Mucosa of stomach (tissue), 1 donor: ENCODE measurements at regions not wholly inside any gene's neighbourhood (a gene's known extent, or its start where the extent isn't known, plus 50 kb on each side); places are given as distances from the start of the nearest gene placed in this dataset.

Experiments
- H3K27me3 ChIP-seq: one replicate; pipeline ENCODE4 v1.7.0; 2013; ENCODE audit warnings: mild to moderate bottlenecking, low read length; ENCODE audit not compliant: control insufficient read depth, insufficient read depth
- H3K36me3 ChIP-seq: one replicate; pipeline ENCODE4 v1.7.0; 2013; ENCODE audit warnings: low read length; ENCODE audit not compliant: control insufficient read depth, insufficient read depth
- H3K4me1 ChIP-seq: one replicate; pipeline ENCODE4 v1.7.0; 2013; ENCODE audit warnings: mild to moderate bottlenecking, low read length; ENCODE audit not compliant: control insufficient read depth, insufficient read depth
- H3K4me3 ChIP-seq: one replicate; pipeline ENCODE4 v1.7.0; 2013; ENCODE audit warnings: low read length
- H3K9ac ChIP-seq: one replicate; pipeline ENCODE4 v1.7.0; 2013; ENCODE audit warnings: mild to moderate bottlenecking, low read length, moderate library complexity
- H3K9me3 ChIP-seq: one replicate; pipeline ENCODE4 v1.7.0; 2013; ENCODE audit warnings: mild to moderate bottlenecking, low read length, moderate library complexity; ENCODE audit not compliant: control insufficient read depth
- donor health status: Pancreatic carcinoma.

- H3K9ac ChIP-seq: no peak overlapping the region
- H3K4me1 ChIP-seq: no peaks in the 10 kb centered on the region
- no peaks in the 10 kb centered on the region for H3K9me3 ChIP-seq
- no peaks in the 10 kb centered on the region for H3K36me3 ChIP-seq
- no peaks in the 10 kb centered on the region for H3K27me3 ChIP-seq
- H3K4me3 ChIP-seq: no peak overlapping the region
Measured at GRCh38 chr4:180031330-180031729, 2211.9 kb upstream of the TENM3 start.

- H3K36me3 ChIP-seq: no peaks in the 10 kb centered on the region
- H3K27me3 ChIP-seq: no peaks in the 10 kb centered on the region
- H3K9ac ChIP-seq: no peak overlapping the region
- no peaks in the 10 kb centered on the region for H3K9me3 ChIP-seq
- no peak overlapping the region for H3K4me3 ChIP-seq
- no peaks in the 10 kb centered on the region for H3K4me1 ChIP-seq
Measured at GRCh38 chr4:180041576-180041975, 2201.6 kb upstream of the TENM3 start.

- peaks cover 10% of the 10 kb centered on the region for H3K27me3 ChIP-seq
- no peak overlapping the region for H3K9ac ChIP-seq
- H3K36me3 ChIP-seq: no peaks in the 10 kb centered on the region
- no peaks in the 10 kb centered on the region for H3K9me3 ChIP-seq
- no peaks in the 10 kb centered on the region for H3K4me1 ChIP-seq
- H3K4me3 ChIP-seq: no peak overlapping the region
Measured at GRCh38 chr4:180052629-180053028, 2190.6 kb upstream of the TENM3 start.

- Histone ChIP-seq H3K27me3 (peaks cover 17% of the 10 kb centered on the region), H3K36me3 (no peaks in the 10 kb centered on the region), H3K9me3 (no peaks in the 10 kb centered on the region), H3K9ac (no peak overlapping the region), H3K4me3 (no peak overlapping the region), H3K4me1 (peaks cover 3% of the 10 kb centered on the region)
Measured at GRCh38 chr4:180054291-180054690, 2188.9 kb upstream of the TENM3 start.

- Histone ChIP-seq H3K9ac (no peak overlapping the region), H3K4me1 (peaks cover 7% of the 10 kb centered on the region), H3K9me3 (no peaks in the 10 kb centered on the region), H3K4me3 (no peak overlapping the region), H3K36me3 (no peaks in the 10 kb centered on the region), H3K27me3 (peaks cover 26% of the 10 kb centered on the region)
Measured at GRCh38 chr4:180057299-180057721, 2185.9 kb upstream of the TENM3 start.

- Histone ChIP-seq H3K4me3 (no peak overlapping the region), H3K9ac (no peak overlapping the region), H3K9me3 (no peaks in the 10 kb centered on the region), H3K27me3 (peaks cover 26% of the 10 kb centered on the region), H3K4me1 (peaks cover 7% of the 10 kb centered on the region), H3K36me3 (no peaks in the 10 kb centered on the region)
Measured at GRCh38 chr4:180057891-180058671, 2185.1 kb upstream of the TENM3 start.

- Histone ChIP-seq H3K9ac (no peak overlapping the region), H3K4me3 (no peak overlapping the region), H3K36me3 (no peaks in the 10 kb centered on the region), H3K27me3 (peaks cover 26% of the 10 kb centered on the region), H3K9me3 (no peaks in the 10 kb centered on the region), H3K4me1 (peaks cover 7% of the 10 kb centered on the region)
Measured at GRCh38 chr4:180058691-180059215, 2184.4 kb upstream of the TENM3 start.

GRCh38 chr4:180059216-180059881 lies 2183.9 kb upstream of the TENM3 start:
- H3K4me3 ChIP-seq: no peak overlapping the region
- H3K9me3 ChIP-seq: no peaks in the 10 kb centered on the region
- peaks cover 26% of the 10 kb centered on the region for H3K27me3 ChIP-seq
- H3K36me3 ChIP-seq: no peaks in the 10 kb centered on the region
- peaks cover 7% of the 10 kb centered on the region for H3K4me1 ChIP-seq
- no peak overlapping the region for H3K9ac ChIP-seq

- Histone ChIP-seq H3K9me3 (no peaks in the 10 kb centered on the region), H3K36me3 (no peaks in the 10 kb centered on the region), H3K9ac (no peak overlapping the region), H3K4me1 (peaks cover 7% of the 10 kb centered on the region), H3K4me3 (no peak overlapping the region), H3K27me3 (peaks cover 26% of the 10 kb centered on the region)
Measured at GRCh38 chr4:180060159-180060889, 2182.9 kb upstream of the TENM3 start.

- no peaks in the 10 kb centered on the region for H3K9me3 ChIP-seq
- no peaks in the 10 kb centered on the region for H3K27me3 ChIP-seq
- H3K4me3 ChIP-seq: no peak overlapping the region
- no peak overlapping the region for H3K9ac ChIP-seq
- H3K4me1 ChIP-seq: no peaks in the 10 kb centered on the region
- H3K36me3 ChIP-seq: no peaks in the 10 kb centered on the region
Measured at GRCh38 chr4:180081072-180081471, 2162.1 kb upstream of the TENM3 start.

GRCh38 chr4:180084561-180084960 lies 2158.6 kb upstream of the TENM3 start:
- no peaks in the 10 kb centered on the region for H3K36me3 ChIP-seq
- no peak overlapping the region for H3K9ac ChIP-seq
- no peak overlapping the region for H3K4me3 ChIP-seq
- H3K27me3 ChIP-seq: no peaks in the 10 kb centered on the region
- H3K9me3 ChIP-seq: no peaks in the 10 kb centered on the region
- no peaks in the 10 kb centered on the region for H3K4me1 ChIP-seq
